Ishikawa (cell line): ENCODE measurements at regions not wholly inside any gene's neighbourhood (a gene's known extent, or its start where the extent isn't known, plus 50 kb on each side); places are given as distances from the start of the nearest gene placed in this dataset.

ENCODE experiments used
- CEBPB ChIP-seq: IDR thresholded peaks from 2 replicates; pipeline ENCODE4 v1.6.1; 2012
- CREB1 ChIP-seq: IDR thresholded peaks from 2 replicates; pipeline ENCODE4 v1.6.1; 2012; ENCODE audit warnings: low read depth
- EGR1 ChIP-seq: IDR thresholded peaks from 2 replicates; pipeline ENCODE4 v1.6.1; 2012
- EP300 ChIP-seq: IDR thresholded peaks from 2 replicates; pipeline ENCODE4 v1.6.1; 2012; ENCODE audit warnings: borderline replicate concordance
- FOXM1 ChIP-seq: IDR thresholded peaks from 2 replicates; pipeline ENCODE4 v1.6.1; 2012; ENCODE audit warnings: low read depth, borderline replicate concordance
- MAX ChIP-seq: IDR thresholded peaks from 2 replicates; pipeline ENCODE4 v1.6.1; 2012
- RAD21 ChIP-seq: IDR thresholded peaks from 2 replicates; pipeline ENCODE4 v1.6.1; 2012; ENCODE audit warnings: low read depth
- REST ChIP-seq: IDR thresholded peaks from 2 replicates; pipeline ENCODE4 v1.6.1; 2012; ENCODE audit warnings: low read depth, mild to moderate bottlenecking
- TEAD4 ChIP-seq: IDR thresholded peaks from 2 replicates; pipeline ENCODE4 v1.6.1; 2012
- YY1 ChIP-seq: IDR thresholded peaks from 2 replicates; pipeline ENCODE4 v1.6.1; 2012; ENCODE audit warnings: low read depth
- ZBTB7A ChIP-seq: IDR thresholded peaks from 2 replicates; pipeline ENCODE4 v1.6.1; 2012; ENCODE audit warnings: low read depth

DNA sequence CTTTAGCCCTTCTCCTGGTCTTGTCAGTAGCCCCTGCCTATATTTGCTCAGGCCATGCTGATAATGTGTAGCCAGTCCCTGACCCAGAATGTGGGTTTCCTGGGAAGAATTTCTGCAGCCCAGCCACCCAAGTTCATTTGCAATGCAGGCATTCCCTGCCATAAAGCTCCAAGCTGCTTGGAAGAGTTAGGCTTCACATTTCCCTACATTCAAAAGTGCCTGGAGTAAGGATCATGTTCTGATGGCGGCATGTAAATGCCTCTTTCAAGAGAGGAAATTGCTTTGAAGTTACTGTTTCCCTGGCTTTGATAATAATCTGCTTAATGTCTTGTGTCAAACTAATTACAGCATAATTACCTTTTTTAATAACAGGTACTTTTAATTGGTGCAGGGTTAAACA is 266.1 kb downstream of the MIAT start:
- TF ChIP-seq CREB1 (no peak), EP300 (no peak), RAD21 (no peak), TEAD4 (no peak), EGR1 (no peak), REST (no peak), MAX (no peak), CEBPB (no peak), ZBTB7A (no peak), YY1 (no peak), FOXM1 (no peak)
